SH-SY5Y (cell line): ENCODE measurements at regions not wholly inside any gene's neighbourhood (a gene's known extent, or its start where the extent isn't known, plus 50 kb on each side); places are given as distances from the start of the nearest gene placed in this dataset.

Source experiments
- GATA2 ChIP-seq: IDR thresholded peaks from 2 replicates; pipeline ENCODE4 v1.6.1; 2011; ENCODE audit warnings: mild to moderate bottlenecking, low read depth, low read length
- GATA3 ChIP-seq: IDR thresholded peaks from 2 replicates; pipeline ENCODE4 v1.6.1; 2011; ENCODE audit warnings: low read depth, mild to moderate bottlenecking, low read length, moderate library complexity

DNA sequence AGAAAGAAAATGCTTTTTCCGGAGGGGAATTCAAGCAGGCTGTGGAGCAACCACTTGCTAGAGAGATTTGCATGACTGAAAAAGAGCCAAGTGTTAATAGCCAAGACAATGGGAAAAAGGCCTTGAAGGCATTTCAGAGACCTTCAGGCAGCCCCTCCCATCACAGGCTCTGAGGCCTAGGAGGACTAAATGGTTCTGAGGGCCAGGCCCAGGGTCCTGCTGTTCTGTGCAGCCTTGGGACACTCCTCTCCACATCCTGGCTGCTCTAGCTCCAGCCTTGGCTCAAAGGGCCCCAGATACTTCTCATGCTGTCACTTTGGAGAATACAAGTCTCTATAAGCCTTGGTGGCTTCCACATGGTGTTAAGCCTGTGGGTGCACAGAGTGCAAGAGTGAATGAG lies 81.8 kb downstream of the B3GNT2 start:
- TF ChIP-seq GATA3 (no peak), GATA2 (no peak)
